ENCODE measurements at regions not wholly inside any gene's neighbourhood (a gene's known extent, or its start where the extent isn't known, plus 50 kb on each side); places are given as distances from the start of the nearest gene placed in this dataset.
A peak's percentile ranks its signal among the peaks of the same experiment; 100 is the strongest.

DNA sequence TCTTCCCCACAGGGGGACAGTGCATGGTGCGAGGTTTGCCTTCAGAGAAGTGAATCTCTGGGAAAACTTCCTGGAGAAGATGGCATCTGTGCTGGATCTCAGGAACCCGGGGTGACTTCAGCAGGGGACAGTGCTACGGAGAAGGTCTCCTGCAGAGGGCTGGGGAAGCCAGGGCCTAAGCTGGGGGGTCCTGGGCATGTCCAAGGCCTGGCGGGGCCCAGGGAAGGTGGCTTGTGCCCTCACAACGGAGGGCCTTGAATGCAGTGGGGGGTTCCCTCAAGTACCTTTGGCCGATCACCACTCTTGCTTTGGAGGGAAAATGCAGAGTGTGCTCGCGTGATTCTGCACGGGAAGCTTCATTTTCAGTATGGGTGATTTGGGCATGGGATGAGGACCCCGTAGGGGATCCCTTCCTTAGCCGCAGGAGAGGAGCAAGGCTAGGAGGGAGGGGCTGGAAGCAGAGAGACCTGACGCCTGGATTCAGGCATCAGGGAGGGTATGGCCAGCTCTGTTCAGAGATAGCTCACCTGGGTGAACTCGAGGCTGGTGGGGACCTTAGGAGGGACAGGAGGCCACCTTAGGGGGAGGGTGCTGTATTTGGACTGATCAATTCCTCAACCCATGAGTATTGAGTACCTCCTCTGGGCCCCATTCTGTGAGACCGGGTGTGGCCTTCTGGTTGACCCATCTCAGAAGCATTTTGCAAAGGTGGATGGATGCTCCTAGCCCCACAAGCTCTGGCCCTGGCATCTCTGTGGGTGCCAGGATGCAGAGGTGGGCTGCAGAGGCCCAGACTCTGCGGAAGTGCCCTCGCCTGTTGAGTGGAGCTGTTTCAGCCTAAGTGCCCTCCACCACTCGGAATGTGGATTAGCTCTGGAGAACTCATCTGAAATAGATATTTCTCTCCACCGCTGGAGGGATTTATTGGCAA is 529.4 kb downstream of the TBC1D22A start:
- TF ChIP-seq CTCF (IDR thresholded peaks at IDR 0.05): no peak
- intact Hi-C loops (cut with micrococcal nuclease): no loop called here
- peaks cover 8% of the 10 kb centered on the region in 2 donors for H3K27me3 Mint-ChIP-seq (ENCODE audit: low read depth in 2 of 2)
- H3K27ac ChIP-seq (ENCODE audit: low read length): no peak overlapping the region
- no peak overlapping the region for H3K4me3 ChIP-seq (ENCODE audit: low read length)
- H3K27ac Mint-ChIP-seq: no peak overlapping the region
- H3K36me3 ChIP-seq (ENCODE audit: control insufficient read depth, insufficient read depth, low read length): no peaks in the 10 kb centered on the region
- H3K9me3 Mint-ChIP-seq: no peaks in the 10 kb centered on the region
- ATAC-seq (no peak), DNase-seq (peak in 1 of 2 donors; percentile 3)
- H3K4me3 Mint-ChIP-seq: no peak overlapping the region
- no peaks in the 10 kb centered on the region for H3K4me1 ChIP-seq (ENCODE audit: control insufficient read depth, insufficient read depth, low read length)
- no peaks in the 10 kb centered on the region for H3K27me3 ChIP-seq (ENCODE audit: control insufficient read depth, insufficient read depth, low read length)
- H3K9me3 ChIP-seq (ENCODE audit: control insufficient read depth, insufficient read depth, low read length): no peaks in the 10 kb centered on the region
- 88% methylated on average over 18 of the region's 18 CpGs for WGBS (ENCODE audit: insufficient coverage)
- H3K36me3 Mint-ChIP-seq: no peaks in the 10 kb centered on the region
- H3K4me1 Mint-ChIP-seq: no peaks in the 10 kb centered on the region

- Mint-ChIP-seq H3K4me1 (no peaks in the 10 kb centered on the region), H3K27me3 (ENCODE audit: low read depth in 2 of 2) (peaks cover 1 to 8% of the 10 kb centered on the region in 2 donors), H3K4me3 (no peak overlapping the region)
These were observed 528.4 kb downstream of the TBC1D22A start for GRCh38 chr22:47290706-47291430.

DNA sequence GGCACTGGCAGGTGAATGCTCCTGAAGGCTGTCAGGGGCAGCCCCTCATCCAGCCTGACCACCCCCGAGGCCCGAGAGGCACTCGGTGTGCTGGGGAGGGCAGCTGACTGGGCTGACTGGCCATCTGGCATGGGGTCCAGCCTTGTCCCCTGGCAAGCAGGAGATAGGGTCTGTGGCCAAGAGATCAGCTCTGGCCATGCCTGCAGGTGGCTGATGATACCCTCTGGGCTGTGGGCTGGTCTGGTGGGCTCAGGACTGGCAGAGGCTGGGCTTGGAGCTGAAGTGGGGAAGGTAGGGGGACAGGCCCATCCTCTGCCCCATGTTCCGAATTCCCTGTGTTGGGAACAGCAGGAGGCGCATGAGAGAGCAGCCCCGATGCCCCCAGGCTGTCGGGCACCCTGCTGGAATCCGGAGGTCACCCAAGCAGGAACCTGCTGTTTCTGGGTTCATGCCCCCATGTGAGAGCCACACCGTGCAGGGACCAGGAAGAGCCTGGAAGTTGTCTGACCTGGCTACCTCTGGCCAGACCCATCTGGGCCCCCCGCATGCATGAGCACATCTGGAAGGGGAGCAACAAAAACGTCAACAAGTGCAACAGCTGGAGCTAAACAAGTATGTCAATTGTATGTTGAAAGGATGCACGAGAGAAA is 527.0 kb downstream of the TBC1D22A start:
- TF ChIP-seq CTCF (IDR thresholded peaks at IDR 0.05): no peak
- Histone ChIP-seq H3K4me1 (ENCODE audit: control insufficient read depth, insufficient read depth, low read length) (no peaks in the 10 kb centered on the region), H3K36me3 (ENCODE audit: control insufficient read depth, insufficient read depth, low read length) (no peaks in the 10 kb centered on the region), H3K4me3 (ENCODE audit: low read length) (no peak overlapping the region), H3K27ac (ENCODE audit: low read length) (no peak overlapping the region), H3K27me3 (ENCODE audit: control insufficient read depth, insufficient read depth, low read length) (no peaks in the 10 kb centered on the region), H3K9me3 (ENCODE audit: control insufficient read depth, insufficient read depth, low read length) (no peaks in the 10 kb centered on the region)
- DNase-seq (no peak), ATAC-seq (no peak)
- intact Hi-C loops (cut with micrococcal nuclease): no loop called here
- Mint-ChIP-seq H3K27me3 (ENCODE audit: low read depth in 2 of 2) (peaks cover 0 to 8% of the 10 kb centered on the region in 2 donors), H3K4me3 (no peak overlapping the region), H3K9me3 (no peaks in the 10 kb centered on the region), H3K27ac (no peak overlapping the region), H3K36me3 (no peaks in the 10 kb centered on the region), H3K4me1 (no peaks in the 10 kb centered on the region)
- 82% methylated on average over 12 of the region's 12 CpGs for WGBS (ENCODE audit: insufficient coverage)

More at GRCh38 chr22:47290706-47291430, 528.4 kb downstream of the TBC1D22A start:
- H3K9me3 Mint-ChIP-seq: no peaks in the 10 kb centered on the region
- no peak overlapping the region for H3K27ac ChIP-seq (ENCODE audit: low read length)
- no peaks in the 10 kb centered on the region for H3K36me3 Mint-ChIP-seq
- no peak for TF ChIP-seq CTCF (IDR thresholded peaks at IDR 0.05)
- no peaks in the 10 kb centered on the region for H3K27me3 ChIP-seq (ENCODE audit: control insufficient read depth, insufficient read depth, low read length)
- no peak overlapping the region for H3K27ac Mint-ChIP-seq
- H3K36me3 ChIP-seq (ENCODE audit: control insufficient read depth, insufficient read depth, low read length): no peaks in the 10 kb centered on the region
- no peaks in the 10 kb centered on the region for H3K4me1 ChIP-seq (ENCODE audit: control insufficient read depth, insufficient read depth, low read length)
- no peak overlapping the region for H3K4me3 ChIP-seq (ENCODE audit: low read length)
- H3K9me3 ChIP-seq (ENCODE audit: control insufficient read depth, insufficient read depth, low read length): no peaks in the 10 kb centered on the region
- ATAC-seq: no peak
- intact Hi-C loops (cut with micrococcal nuclease): no loop called here
- peak in 1 of 2 donors; percentile 4 for DNase-seq
- 89% methylated on average over 20 of the region's 20 CpGs for WGBS (ENCODE audit: insufficient coverage)
